ENCODE measurements at regions not wholly inside any gene's neighbourhood (a gene's known extent, or its start where the extent isn't known, plus 50 kb on each side); places are given as distances from the start of the nearest gene placed in this dataset.
"Not testable (repeated sequence)": the region's sequence is repeated elsewhere in the genome, so short reads cannot be mapped to it uniquely, and the experiment has no call there.

GRCh38 chr1:185468626-185469025, 151.6 kb upstream of the IVNS1ABP start:
- no peak for TF ChIP-seq CTCF (IDR thresholded peaks at IDR 0.05 in 4 of 5, conservative IDR thresholded peaks at IDR 0.05 in 1 of 5)
- no peak for TF ChIP-seq POLR2A (IDR thresholded peaks at IDR 0.05)
- H3K9me3 ChIP-seq: no peaks in the 10 kb centered on the region
- no peak overlapping the region for H3K27ac ChIP-seq
- H3K4me1 ChIP-seq: no peaks in the 10 kb centered on the region
- DNase-seq (no peak), ATAC-seq (no peak)
- H3K4me3 ChIP-seq: no peak overlapping the region
- intact Hi-C loops (cut with DNase I; ENCODE audit: low total_unique reads): no loop called here
- in situ Hi-C loops (cut with MboI; ENCODE audit: low sequenced_read_pairs in 4 of 4): no loop called here
- no peaks in the 10 kb centered on the region for H3K36me3 ChIP-seq
- no peaks in the 10 kb centered on the region for H3K27me3 ChIP-seq

GRCh38 chr1:185467122-185467521, 150.1 kb upstream of the IVNS1ABP start:
- TF ChIP-seq CTCF (IDR thresholded peaks at IDR 0.05 in 4 of 5, conservative IDR thresholded peaks at IDR 0.05 in 1 of 5): no peak
- TF ChIP-seq POLR2A (IDR thresholded peaks at IDR 0.05): no peak
- ATAC-seq (no peak), DNase-seq (no peak)
- H3K36me3 ChIP-seq: no peaks in the 10 kb centered on the region
- no peaks in the 10 kb centered on the region for H3K27me3 ChIP-seq
- H3K4me3 ChIP-seq: no peak overlapping the region
- in situ Hi-C loops (cut with MboI; ENCODE audit: low sequenced_read_pairs in 4 of 4) (no loop called here), intact Hi-C loops (cut with DNase I; ENCODE audit: low total_unique reads) (no loop called here)
- H3K27ac ChIP-seq: no peak overlapping the region
- H3K4me1 ChIP-seq: no peaks in the 10 kb centered on the region
- H3K9me3 ChIP-seq: no peaks in the 10 kb centered on the region

- Histone ChIP-seq H3K4me3 (no peak overlapping the region), H3K36me3 (no peaks in the 10 kb centered on the region), H3K4me1 (no peaks in the 10 kb centered on the region), H3K9me3 (no peaks in the 10 kb centered on the region), H3K27me3 (no peaks in the 10 kb centered on the region), H3K27ac (no peak overlapping the region)
- ATAC-seq (no peak), DNase-seq (no peak)
- TF ChIP-seq CTCF (IDR thresholded peaks at IDR 0.05 in 4 of 5, conservative IDR thresholded peaks at IDR 0.05 in 1 of 5) (no peak), POLR2A (IDR thresholded peaks at IDR 0.05) (no peak)
- intact Hi-C loops (cut with DNase I; ENCODE audit: low total_unique reads): no loop called here
- in situ Hi-C loops (cut with MboI; ENCODE audit: low sequenced_read_pairs in 4 of 4): no loop called here
These were observed 147.7 kb upstream of the IVNS1ABP start for GRCh38 chr1:185464777-185465176.

GRCh38 chr1:185463433-185463832, 146.4 kb upstream of the IVNS1ABP start:
- Histone ChIP-seq H3K4me1 (no peaks in the 10 kb centered on the region), H3K27ac (no peak overlapping the region), H3K9me3 (no peaks in the 10 kb centered on the region), H3K27me3 (no peaks in the 10 kb centered on the region), H3K36me3 (no peaks in the 10 kb centered on the region), H3K4me3 (no peak overlapping the region)
- ATAC-seq: no peak
- intact Hi-C loops (cut with DNase I; ENCODE audit: low total_unique reads): no loop called here
- in situ Hi-C loops (cut with MboI; ENCODE audit: low sequenced_read_pairs in 4 of 4): no loop called here
- no peak for TF ChIP-seq POLR2A (IDR thresholded peaks at IDR 0.05)
- no peak for TF ChIP-seq CTCF (IDR thresholded peaks at IDR 0.05 in 4 of 5, conservative IDR thresholded peaks at IDR 0.05 in 1 of 5)
- DNase-seq: no peak

GRCh38 chr1:185463011-185463410, 146.0 kb upstream of the IVNS1ABP start:
- intact Hi-C loops (cut with DNase I; ENCODE audit: low total_unique reads) (no loop called here), in situ Hi-C loops (cut with MboI; ENCODE audit: low sequenced_read_pairs in 4 of 4) (no loop called here)
- no peak for ATAC-seq
- Histone ChIP-seq H3K4me3 (no peak overlapping the region), H3K27me3 (no peaks in the 10 kb centered on the region), H3K27ac (no peak overlapping the region), H3K4me1 (no peaks in the 10 kb centered on the region), H3K9me3 (no peaks in the 10 kb centered on the region), H3K36me3 (no peaks in the 10 kb centered on the region)
- DNase-seq: no peak
- TF ChIP-seq POLR2A (IDR thresholded peaks at IDR 0.05): no peak
- TF ChIP-seq CTCF (IDR thresholded peaks at IDR 0.05 in 4 of 5, conservative IDR thresholded peaks at IDR 0.05 in 1 of 5): no peak

- in situ Hi-C loops (cut with MboI; ENCODE audit: low sequenced_read_pairs in 4 of 4); H3K27me3 ChIP-seq; H3K36me3 ChIP-seq; DNase-seq; H3K9me3 ChIP-seq; intact Hi-C loops (cut with DNase I; ENCODE audit: low total_unique reads); H3K4me3 ChIP-seq; H3K27ac ChIP-seq; H3K4me1 ChIP-seq; ATAC-seq: not testable (repeated sequence)
These were observed 143.7 kb upstream of the IVNS1ABP start for GRCh38 chr1:185460723-185461122.
